Esophagus (tissue), 2 donors: ENCODE measurements at regions not wholly inside any gene's neighbourhood (a gene's known extent, or its start where the extent isn't known, plus 50 kb on each side); places are given as distances from the start of the nearest gene placed in this dataset.

ENCODE experiments used
- H3K27ac ChIP-seq, 2 donors: one replicate each; pipeline ENCODE4 v1.5.1; 2013; ENCODE audit warnings: low read depth in 2 of 2, mild to moderate bottlenecking in 2 of 2, inconsistent platforms in 1 of 2, low read length in 1 of 2, moderate library complexity in 1 of 2
- H3K27me3 ChIP-seq, 2 donors: one replicate each; pipeline ENCODE4 v1.6.1; 2013; ENCODE audit warnings: low read length in 2 of 2, control low read depth in 1 of 2, mild to moderate bottlenecking in 1 of 2; ENCODE audit not compliant: insufficient read depth in 2 of 2, control insufficient read depth in 1 of 2
- H3K36me3 ChIP-seq, 2 donors: one replicate each; pipeline ENCODE4 v1.6.1; 2013; ENCODE audit warnings: low read length in 1 of 2; ENCODE audit not compliant: control insufficient read depth in 2 of 2, insufficient read depth in 2 of 2
- H3K4me1 ChIP-seq, 2 donors: one replicate each; pipeline ENCODE4 v1.6.1; 2013; ENCODE audit warnings: low read length in 1 of 2; ENCODE audit not compliant: control insufficient read depth in 2 of 2, insufficient read depth in 2 of 2
- H3K4me3 ChIP-seq, 2 donors: one replicate each; pipeline ENCODE4 v1.5.1; 2013; ENCODE audit warnings: low read length in 2 of 2, mild to moderate bottlenecking in 2 of 2, low read depth in 1 of 2, moderate library complexity in 1 of 2
- H3K9me3 ChIP-seq, 2 donors: one replicate each; pipeline ENCODE4 v1.6.1; 2013; ENCODE audit warnings: mild to moderate bottlenecking in 2 of 2, low read depth in 1 of 2, low read length in 1 of 2, moderate library complexity in 1 of 2; ENCODE audit not compliant: control insufficient read depth in 2 of 2, insufficient read depth in 1 of 2
- WGBS, 2 donors: extraction: QIAGEN DNeasy Blood & Tissue Kit; methylation state at CpG; one replicate each; pipeline ENCODE4 v1.1.7; 2013; 5-methylcytosine and 5-hydroxymethylcytosine counted together
- donor health status: healthy with polysubstance abuse.
- donor health status: Bipolar disorder and iron deficiency.

GRCh38 chrX:39705290-39705689, 392.5 kb downstream of the BCOR start:
- no peaks in the 10 kb centered on the region for H3K9me3 ChIP-seq
- no peak overlapping the region for H3K27ac ChIP-seq
- 7 to 8% methylated on average over 2 of the region's 2 CpGs for WGBS, 2 donors
- no peaks in the 10 kb centered on the region for H3K27me3 ChIP-seq
- no peaks in the 10 kb centered on the region for H3K36me3 ChIP-seq
- H3K4me1 ChIP-seq: no peaks in the 10 kb centered on the region
- no peak overlapping the region for H3K4me3 ChIP-seq

GRCh38 chrX:39709364-39709763, 388.4 kb downstream of the BCOR start:
- 92 to 100% methylated on average over 1 of the region's 1 CpG for WGBS, 2 donors
- no peaks in the 10 kb centered on the region for H3K27me3 ChIP-seq

GRCh38 chrX:39709812-39710211, 387.9 kb downstream of the BCOR start:
- Histone ChIP-seq H3K4me3 (no peak overlapping the region), H3K9me3 (no peaks in the 10 kb centered on the region), H3K27me3 (no peaks in the 10 kb centered on the region), H3K36me3 (no peaks in the 10 kb centered on the region), H3K4me1 (no peaks in the 10 kb centered on the region), H3K27ac (no peak overlapping the region)
- WGBS, 2 donors: 83 to 98% methylated on average over 2 of the region's 2 CpGs

More at GRCh38 chrX:39709364-39709763, 388.4 kb downstream of the BCOR start:
- Histone ChIP-seq H3K27ac (no peak overlapping the region), H3K9me3 (no peaks in the 10 kb centered on the region), H3K4me1 (no peaks in the 10 kb centered on the region), H3K4me3 (no peak overlapping the region), H3K36me3 (no peaks in the 10 kb centered on the region)

GRCh38 chrX:39710776-39711175, 387.0 kb downstream of the BCOR start:
- no peak overlapping the region for H3K4me3 ChIP-seq
- no peaks in the 10 kb centered on the region for H3K9me3 ChIP-seq
- no peaks in the 10 kb centered on the region for H3K4me1 ChIP-seq
- no peaks in the 10 kb centered on the region for H3K36me3 ChIP-seq
- no peak overlapping the region for H3K27ac ChIP-seq
- no peaks in the 10 kb centered on the region for H3K27me3 ChIP-seq
- WGBS, 2 donors: 63 to 67% methylated on average over 1 of the region's 1 CpG

GRCh38 chrX:39714471-39714870, 383.3 kb downstream of the BCOR start:
- Histone ChIP-seq H3K9me3 (no peaks in the 10 kb centered on the region), H3K36me3 (no peaks in the 10 kb centered on the region), H3K4me3 (no peak overlapping the region), H3K27ac (no peak overlapping the region), H3K27me3 (no peaks in the 10 kb centered on the region), H3K4me1 (no peaks in the 10 kb centered on the region)
- WGBS, 2 donors: 75 to 91% methylated on average over 6 of the region's 6 CpGs

- Histone ChIP-seq H3K27me3 (no peaks in the 10 kb centered on the region), H3K9me3 (no peaks in the 10 kb centered on the region), H3K4me1 (no peaks in the 10 kb centered on the region), H3K4me3 (no peak overlapping the region), H3K36me3 (no peaks in the 10 kb centered on the region), H3K27ac (no peak overlapping the region)
- 66 to 74% methylated on average over 8 of the region's 8 CpGs for WGBS, 2 donors
Measured at GRCh38 chrX:39716401-39716800, 381.4 kb downstream of the BCOR start.

GRCh38 chrX:39716802-39717540, 380.8 kb downstream of the BCOR start:
- Histone ChIP-seq H3K4me1 (no peaks in the 10 kb centered on the region), H3K27me3 (peaks cover 0 to under 1% of the 10 kb centered on the region in 2 donors), H3K27ac (no peak overlapping the region), H3K36me3 (no peaks in the 10 kb centered on the region), H3K4me3 (no peak overlapping the region), H3K9me3 (no peaks in the 10 kb centered on the region)
- WGBS, 2 donors: 81 to 83% methylated on average over 6 of the region's 6 CpGs

- H3K27ac ChIP-seq: peak overlapping the region; percentile 33 to 67
- no peaks in the 10 kb centered on the region for H3K4me1 ChIP-seq
- no peak overlapping the region for H3K4me3 ChIP-seq
- H3K36me3 ChIP-seq: no peaks in the 10 kb centered on the region
- H3K9me3 ChIP-seq: no peaks in the 10 kb centered on the region
- H3K27me3 ChIP-seq: peaks cover 0 to 4% of the 10 kb centered on the region in 2 donors
- WGBS, 2 donors: 36 to 44% methylated on average over 2 of the region's 2 CpGs
Measured at GRCh38 chrX:39718981-39719380, 378.8 kb downstream of the BCOR start.

- Histone ChIP-seq H3K4me1 (peaks cover 0 to 2% of the 10 kb centered on the region in 2 donors), H3K36me3 (no peaks in the 10 kb centered on the region), H3K9me3 (no peaks in the 10 kb centered on the region), H3K4me3 (no peak overlapping the region), H3K27ac (no peak overlapping the region), H3K27me3 (peaks cover 0 to 4% of the 10 kb centered on the region in 2 donors)
- WGBS, 2 donors: 50 to 71% methylated on average over 2 of the region's 2 CpGs
Measured at GRCh38 chrX:39720945-39721344, 376.8 kb downstream of the BCOR start.
